ENCODE measurements at regions not wholly inside any gene's neighbourhood (a gene's known extent, or its start where the extent isn't known, plus 50 kb on each side); places are given as distances from the start of the nearest gene placed in this dataset.

DNA sequence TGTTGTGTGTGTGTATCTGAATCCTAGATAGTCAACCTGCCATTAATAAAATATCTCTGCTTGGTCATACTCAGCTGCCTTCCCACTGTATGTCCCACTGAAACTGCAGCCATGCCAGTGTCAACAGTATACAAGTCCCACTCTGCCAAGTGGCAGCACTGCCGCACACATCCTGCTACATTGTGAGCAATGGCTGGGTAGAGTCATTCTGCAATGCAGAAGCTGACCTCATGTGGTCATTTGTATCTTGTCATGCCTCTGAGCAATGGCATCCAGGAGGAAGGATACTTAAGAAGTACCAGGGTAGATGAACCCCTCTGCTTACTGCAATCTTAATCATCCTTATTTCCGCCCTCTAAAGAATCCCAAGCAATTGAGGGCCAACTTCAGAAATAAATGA is 302.2 kb upstream of the DDX18 start:
- no peak for DNase-seq (ENCODE audit: low read depth, low spot score)

DNA sequence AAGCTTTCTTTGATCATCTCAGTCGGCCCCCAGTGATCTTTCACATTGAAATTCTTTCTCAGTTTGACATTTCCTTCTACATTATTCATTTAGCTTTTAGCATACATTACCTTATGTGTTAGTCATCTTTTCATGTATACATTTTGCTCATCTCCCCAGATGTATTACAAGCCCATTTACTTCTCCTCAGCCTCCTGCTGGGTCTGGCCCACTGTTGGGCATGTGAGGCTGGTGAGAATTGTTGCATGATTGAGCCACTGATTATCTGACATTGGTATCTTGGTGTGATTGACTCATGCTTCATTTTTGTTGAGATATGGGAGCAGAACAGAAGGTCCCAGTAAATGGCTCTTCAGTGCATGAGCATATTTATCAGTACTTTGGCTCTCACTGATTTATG is 300.1 kb upstream of the DDX18 start:
- no peak for DNase-seq (ENCODE audit: low read depth, low spot score)

DNA sequence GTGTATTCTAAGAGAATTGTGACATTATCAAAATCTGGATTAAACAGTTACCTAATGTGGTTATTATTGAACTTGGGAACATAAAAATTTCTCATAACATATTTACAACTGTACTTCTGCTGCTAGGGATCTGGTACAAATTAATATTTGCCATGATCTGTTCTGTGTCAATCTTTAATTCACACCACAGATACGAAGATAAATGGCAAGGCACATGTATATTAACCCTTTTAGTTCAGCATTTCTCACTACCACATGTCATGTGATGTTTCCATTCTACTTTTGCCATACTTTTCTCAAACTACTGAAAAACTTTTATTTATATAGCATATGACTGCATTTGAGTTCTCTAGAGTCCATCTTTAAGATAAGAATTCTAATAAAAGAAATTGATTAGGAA is 295.3 kb upstream of the DDX18 start:
- no peak for DNase-seq (ENCODE audit: low read depth, low spot score)

DNA sequence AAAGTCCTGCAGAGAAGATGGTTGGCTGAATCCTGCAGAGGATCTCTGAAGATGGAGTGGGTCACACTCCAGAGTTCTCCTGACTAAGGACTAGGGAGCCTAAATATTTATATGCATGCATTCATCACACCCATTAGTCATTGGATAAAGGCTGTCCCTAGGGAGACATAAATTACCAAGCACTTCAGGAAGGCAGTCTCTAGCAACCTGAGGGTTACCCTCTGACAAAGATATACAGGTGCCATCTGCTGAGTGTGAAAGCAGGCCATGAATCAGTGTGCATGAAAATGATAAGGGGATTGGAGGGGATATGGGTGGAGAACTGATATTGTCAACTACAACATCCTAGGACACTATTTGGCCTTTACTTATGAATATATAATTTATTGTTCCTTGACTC is 294.8 kb upstream of the DDX18 start:
- no peak for DNase-seq (ENCODE audit: low read depth, low spot score)

DNA sequence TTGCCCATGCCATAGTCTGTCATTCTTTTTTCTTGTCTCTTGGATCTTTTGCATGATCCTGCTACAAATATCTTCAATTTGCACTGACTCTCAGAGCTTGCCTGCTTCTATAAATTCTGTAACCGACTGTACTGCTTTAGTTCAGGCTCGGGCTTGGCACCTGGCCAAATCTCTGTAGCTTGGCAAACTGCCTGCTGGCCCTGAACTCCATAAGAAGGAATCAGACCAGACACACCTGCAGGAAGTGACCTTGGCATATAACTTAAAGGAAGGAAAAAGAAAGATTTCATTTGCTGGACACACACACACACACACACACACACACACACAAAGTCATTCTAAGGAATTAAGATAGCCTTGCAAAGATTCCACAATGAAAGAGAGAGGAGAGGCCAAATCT is 291.2 kb upstream of the DDX18 start:
- no peak for DNase-seq (ENCODE audit: low read depth, low spot score)

DNA sequence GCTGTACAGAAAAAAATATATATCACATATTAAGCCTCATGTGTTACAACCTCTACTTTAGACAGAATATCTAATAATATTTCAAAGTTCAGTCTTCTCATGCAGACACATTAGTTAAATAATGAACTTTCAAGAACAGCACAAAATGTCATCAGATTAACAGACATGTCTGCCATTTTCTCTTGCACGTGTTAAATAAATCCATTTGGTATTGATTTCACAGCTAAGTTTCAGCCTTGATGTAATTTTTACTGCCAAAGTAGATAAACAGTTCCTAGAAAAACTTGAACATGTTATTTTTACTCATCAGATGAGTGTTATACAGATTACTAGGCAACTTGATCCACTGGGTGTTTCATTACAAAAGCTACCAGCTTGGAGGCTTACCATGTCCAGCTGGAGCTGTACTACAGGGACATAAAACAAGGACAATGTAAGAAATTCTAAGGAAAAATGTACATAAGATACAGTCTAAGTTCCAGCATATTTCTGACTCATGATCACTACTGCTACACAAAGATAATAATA is 290.7 kb upstream of the DDX18 start:
- DNase-seq (ENCODE audit: low read depth, low spot score), result no peak

DNA sequence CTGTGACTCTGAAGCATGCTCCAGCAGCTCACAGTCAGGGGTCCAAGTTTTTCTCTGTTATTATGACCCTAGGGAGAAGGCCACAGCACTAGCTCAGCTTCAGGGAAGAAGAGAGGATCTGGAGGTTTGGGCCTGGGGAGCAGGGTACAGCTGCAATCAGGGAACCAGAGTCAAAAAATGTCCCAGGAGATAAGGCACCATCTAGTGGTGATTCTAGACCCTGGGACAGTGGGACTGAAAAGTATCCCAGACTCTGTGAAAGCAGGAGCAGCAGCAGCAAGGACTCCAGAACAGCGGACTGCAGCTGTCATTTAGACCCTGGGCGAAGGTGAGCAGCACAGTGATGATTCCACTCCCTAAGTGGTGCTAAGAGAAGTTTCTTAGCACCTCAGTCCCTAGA is 278.4 kb upstream of the DDX18 start:
- peak; percentile 53 for DNase-seq (ENCODE audit: low read depth, low spot score)

DNA sequence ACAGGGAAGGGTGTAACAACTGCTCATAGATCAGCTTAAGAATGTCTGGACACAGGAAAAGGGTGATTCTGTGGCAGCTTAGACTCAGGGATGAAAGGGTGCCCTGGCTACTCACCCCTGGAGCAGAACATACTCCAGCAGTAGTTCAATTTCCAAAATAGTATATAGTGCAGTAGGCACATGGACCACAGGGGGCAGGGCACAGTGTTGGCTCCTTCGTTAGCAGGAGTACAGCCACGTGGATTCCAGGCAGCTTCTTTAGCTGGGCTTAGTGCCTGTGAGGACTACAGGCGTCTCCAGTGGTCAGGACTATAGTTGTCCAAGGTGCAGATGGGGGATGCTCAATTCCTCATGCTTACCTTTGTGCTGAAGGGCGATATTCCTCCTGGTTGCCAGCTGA is 277.5 kb upstream of the DDX18 start:
- DNase-seq (ENCODE audit: low read depth, low spot score), result no peak

DNA sequence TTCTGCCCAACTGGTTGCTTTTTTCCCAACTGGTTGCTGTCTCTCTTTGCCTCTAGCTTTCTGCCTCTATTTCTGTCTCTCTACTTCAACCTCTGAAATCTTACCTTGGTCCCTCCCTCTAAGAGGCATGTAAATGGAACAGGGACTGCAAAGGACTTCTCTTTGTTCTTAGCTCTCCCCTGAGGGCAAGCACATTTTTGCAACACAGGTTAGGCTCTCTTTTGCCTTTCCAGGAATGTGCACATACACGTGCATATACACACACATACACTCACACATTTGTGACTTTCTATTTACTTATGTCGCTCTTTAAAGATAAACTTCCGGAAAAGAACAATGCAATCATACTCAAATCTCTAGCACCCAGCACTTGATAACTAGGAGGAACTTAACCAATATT is 262.6 kb upstream of the DDX18 start:
- DNase-seq (ENCODE audit: low read depth, low spot score), result peak; percentile 65

DNA sequence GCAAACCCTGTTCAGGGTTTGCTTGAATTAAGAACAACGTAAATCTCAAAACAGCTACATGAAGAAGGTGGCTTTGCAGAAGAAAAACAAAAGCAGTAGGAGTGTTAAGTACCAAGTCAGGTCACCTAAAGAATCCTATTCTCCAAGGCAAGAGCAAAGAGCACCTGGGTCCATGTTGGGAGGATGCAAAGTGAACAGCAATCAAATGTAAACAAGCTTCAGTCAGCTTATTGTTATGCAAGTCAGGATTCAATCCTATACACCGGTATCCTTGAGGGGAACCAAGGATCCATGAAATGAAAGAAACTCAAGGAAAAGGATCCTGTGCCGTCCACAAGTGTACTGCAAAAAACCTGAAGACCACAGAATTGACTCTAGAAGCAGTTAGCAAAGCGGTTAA is 261.0 kb upstream of the DDX18 start:
- peak; percentile 41 for DNase-seq (ENCODE audit: low read depth, low spot score)

DNA sequence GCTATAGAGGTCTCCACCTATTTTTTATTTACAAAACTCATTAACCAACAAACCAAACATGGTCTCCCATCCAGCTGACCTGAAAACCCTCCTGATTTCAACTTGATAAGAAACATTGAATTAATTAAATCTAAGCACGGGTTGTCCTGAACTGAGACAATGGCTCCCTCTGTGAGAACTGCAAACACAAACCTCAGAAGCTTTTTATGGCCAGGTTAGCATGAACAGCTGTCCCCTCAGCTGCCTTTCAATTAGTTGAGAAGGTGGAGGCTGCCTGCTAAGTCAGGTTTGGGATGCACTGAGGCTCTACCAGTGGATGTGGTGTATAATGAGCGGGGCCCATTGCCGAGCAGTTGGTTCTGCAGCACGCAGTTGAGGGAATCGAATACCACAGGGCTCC is 258.5 kb upstream of the DDX18 start:
- DNase-seq (ENCODE audit: low read depth, low spot score), result no peak

DNA sequence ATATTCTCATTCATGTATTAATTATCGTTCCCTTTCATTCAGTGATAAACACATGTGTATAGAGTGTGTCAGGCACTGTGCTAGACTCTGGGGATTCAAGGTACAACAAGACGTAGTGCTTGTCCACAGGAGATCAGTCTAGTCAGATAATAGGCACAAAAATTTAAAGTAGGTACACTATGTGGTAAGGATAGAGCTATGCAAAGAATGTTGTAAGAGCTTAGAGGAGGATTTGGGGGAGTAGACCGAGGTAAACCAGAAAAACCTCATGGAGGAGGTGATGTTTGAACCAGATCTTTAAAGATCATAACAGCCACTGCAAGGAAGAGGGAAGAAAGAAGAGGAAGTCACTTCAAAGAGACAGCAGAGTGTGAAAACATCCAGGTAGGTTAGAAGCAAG is 256.9 kb upstream of the DDX18 start:
- no peak for DNase-seq (ENCODE audit: low read depth, low spot score)

DNA sequence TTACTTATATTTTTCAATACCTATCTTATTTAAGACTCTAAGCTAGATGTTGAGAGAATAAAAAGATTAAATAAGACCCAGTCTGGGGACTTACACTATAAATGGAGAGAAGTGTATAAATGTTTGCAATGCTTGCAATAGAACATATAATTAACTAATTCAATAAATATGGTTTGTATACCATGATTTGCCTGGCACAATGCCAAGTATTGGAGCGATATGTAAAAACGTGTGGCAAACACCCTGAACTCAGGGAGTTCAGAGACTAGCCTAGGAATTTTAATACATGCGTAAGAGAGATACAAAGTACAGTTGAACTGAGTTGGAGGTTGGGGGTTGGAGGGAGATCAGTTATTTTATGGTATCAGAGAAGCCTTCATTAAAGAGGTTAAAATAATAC is 251.8 kb upstream of the DDX18 start:
- no peak for DNase-seq (ENCODE audit: low read depth, low spot score)

DNA sequence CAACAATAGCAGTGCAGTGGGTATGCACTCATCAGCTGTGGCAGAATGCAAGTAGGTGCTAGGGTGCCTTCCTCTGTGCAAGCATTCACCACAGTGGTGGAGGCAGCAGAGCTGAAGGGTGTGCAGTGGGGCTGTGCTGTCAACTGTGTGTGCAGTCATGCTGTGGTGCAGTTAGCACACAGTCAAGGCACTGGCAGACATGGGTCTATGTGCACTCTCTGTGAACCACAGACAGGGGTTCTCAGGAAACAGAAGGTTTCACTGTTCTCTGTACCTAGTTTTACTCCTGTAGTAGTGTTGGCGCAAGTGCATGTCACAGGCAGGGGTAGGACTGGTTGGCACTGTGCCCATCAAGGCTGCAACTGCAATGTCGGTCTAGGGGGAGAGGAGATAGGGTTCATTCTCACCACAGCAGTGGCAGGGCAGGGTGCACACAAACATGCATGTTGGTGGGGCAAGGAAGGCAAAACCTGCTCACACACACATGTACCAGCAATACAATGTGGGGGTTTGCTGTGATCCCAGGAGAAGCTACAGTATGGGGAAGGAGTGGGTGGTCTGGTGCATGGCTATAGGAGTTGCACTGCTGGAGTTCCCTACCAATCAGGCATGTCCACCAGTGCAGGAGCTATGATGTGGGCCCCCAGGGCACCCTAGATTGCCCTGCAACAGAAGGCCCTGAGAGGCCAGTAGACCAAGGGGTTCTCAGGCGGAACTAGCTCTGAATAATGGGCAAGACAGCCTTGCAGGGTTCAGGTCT is 242.7 kb upstream of the DDX18 start:
- no peak for DNase-seq (ENCODE audit: low read depth, low spot score)

DNA sequence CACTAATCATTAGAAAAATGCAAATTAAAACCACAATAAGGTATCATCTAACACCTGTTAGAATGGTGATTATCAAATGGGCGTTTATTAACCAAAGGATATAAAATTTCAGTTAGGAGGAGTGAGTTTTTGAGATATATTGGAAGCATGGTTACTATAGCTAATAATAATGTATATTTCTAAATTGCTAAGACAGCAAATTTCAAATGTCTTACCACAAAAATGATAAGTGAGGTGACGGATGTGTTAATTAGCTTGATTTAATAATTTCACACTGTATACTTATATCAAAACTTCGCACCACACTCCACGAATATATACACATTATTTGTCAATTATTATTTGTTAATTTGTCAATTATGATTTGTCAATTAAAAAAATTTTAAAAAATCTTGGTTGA is 227.2 kb upstream of the DDX18 start:
- no peak for DNase-seq (ENCODE audit: low read depth, low spot score)

DNA sequence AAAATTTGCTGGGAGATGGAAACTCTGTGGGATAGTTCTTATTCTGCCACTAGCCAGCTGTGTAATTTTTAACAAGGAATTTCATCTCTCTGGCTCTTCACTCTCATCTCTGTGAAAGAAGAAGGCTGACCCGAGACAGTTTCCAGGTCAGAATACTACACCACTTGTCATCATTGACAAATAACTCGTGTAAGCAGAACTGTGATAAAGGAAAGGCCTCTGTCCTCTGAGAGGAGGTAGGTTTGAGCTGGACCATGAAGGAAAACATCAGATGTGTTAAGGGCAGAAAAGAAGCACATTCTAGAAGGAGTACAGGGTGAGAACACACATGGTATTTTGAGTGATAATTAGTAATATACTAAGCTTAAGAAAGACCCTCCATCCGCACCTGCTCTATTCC is 211.4 kb upstream of the DDX18 start:
- no peak for DNase-seq (ENCODE audit: low read depth, low spot score)

DNA sequence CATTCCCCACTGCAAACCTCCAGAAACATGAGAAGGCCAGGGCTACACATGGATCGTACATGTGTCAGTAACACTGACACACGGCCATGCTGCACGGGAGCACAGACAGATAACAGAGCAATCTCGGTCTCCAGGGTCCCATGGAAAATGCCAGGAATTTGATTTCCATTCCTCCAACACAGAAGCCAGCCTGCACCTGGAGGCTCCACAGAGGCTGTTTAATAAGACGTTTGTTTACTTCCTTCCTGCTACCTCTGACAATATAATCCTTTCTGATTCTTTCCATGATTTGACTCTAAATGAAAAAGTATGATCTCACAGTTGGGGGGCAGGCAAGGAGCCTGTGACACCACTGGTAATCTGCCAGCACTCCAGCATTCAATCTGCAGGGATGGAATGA is 210.9 kb upstream of the DDX18 start:
- no peak for DNase-seq (ENCODE audit: low read depth, low spot score)

DNA sequence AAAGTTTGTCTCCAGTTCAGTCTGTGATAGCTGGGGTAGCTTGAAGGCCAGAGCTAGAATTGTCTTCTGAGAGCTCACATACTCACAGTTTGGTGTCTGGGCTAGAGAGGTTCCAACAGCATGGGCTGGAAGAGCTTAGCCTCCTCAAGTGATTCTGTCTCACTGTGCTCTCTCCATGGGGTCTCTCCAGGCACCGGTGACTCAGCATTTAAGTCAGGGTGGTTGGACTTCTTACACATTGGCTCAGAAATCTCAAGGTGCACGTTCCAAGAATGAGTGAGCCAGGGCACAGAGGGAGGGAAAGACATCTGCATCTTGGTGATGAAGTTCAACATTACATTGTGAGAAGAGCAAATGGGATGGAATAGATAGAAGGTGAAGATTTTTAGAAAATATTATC is 207.3 kb upstream of the DDX18 start:
- DNase-seq (ENCODE audit: low read depth, low spot score), result no peak

DNA sequence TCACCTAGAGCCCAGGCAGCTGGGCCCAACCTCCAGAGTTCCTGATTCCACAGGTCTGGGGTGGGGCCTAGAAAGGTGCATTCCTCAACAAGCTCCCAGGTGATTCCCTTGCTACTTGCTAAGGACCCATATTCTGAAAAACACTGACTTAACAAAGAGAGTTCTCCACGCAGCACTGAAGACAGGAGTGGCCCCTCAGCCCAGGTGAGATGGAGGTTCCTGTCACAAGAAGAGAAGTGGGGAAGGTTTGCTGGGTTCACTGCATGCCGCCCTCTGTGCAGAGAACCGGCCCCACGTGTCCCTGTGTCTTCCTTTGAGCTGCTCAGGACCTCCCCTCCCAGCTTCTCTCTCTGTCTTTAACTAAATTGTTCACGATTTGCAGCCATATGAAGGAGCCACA is 201.4 kb upstream of the DDX18 start:
- DNase-seq (ENCODE audit: low read depth, low spot score), result no peak

DNA sequence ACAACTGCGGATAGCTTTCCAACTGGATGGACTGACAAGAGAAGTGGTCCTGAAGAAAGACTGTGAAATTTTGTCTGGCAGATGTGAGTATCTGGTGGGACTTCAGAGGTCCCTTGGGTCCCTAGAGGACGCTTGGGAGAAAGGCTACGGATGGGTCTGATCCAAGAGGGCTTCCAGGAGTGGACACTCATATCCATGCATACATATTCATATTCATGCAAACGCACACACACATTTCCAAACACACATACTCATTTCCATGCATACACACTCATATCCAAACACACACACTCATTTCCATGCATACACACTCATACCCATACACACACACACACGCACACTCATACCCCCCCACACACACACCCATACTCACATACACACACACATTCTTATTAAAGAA is 200.2 kb upstream of the DDX18 start:
- DNase-seq (ENCODE audit: low read depth, low spot score), result no peak

DNA sequence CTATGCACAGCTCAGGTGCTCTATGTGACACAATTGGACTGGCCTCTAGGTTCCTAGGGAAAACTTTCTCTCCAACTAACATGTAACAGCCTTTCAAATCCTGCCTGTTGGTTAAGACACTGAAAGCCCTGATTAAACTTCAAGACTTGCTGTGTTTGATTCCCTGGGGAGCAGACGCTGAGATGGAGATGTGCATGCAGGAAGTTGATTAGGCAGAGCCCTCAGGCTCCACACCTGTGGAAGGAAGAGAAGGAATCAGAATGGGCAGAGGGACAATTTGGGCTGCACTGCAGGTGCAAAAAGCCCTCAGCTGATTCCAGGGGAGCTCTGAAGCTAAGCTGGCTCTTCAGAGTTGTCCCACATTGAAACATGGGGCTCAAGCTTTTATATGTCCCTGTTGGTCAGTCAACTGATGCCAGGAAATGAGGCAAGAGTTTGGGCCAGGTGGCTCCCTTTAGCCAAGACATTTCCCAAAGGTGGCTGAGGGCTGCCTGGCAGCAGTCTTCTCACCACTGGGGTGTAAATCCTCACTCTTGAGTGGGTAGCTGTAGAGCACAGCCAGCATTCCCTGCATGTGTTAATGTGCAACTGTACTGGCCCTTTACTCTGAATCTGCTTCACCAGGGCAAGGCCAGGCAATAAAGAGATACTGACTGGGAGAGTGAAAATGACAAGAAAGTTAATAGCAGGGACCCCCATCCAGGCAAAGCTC is 199.5 kb upstream of the DDX18 start:
- peak; percentile 18 for DNase-seq (ENCODE audit: low read depth, low spot score)

DNA sequence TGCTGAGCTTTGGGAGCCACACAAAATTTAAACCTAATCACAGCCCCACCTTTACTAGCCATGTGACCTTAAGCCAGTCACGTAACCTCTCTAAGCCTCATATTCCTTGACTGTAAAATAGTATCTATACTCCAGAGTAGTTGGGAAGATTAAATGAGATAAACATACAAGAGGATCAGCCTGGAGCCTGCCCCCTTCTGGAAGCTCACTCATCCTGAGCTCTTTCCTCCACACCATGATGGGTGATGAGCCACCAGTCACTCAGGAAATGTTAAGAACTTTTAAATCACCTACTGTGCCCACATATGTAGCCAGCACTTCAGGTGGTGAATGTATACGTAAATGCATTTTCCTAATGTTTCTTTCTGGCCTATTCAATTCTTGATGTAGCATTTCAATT is 195.9 kb upstream of the DDX18 start:
- no peak for DNase-seq (ENCODE audit: low read depth, low spot score)

DNA sequence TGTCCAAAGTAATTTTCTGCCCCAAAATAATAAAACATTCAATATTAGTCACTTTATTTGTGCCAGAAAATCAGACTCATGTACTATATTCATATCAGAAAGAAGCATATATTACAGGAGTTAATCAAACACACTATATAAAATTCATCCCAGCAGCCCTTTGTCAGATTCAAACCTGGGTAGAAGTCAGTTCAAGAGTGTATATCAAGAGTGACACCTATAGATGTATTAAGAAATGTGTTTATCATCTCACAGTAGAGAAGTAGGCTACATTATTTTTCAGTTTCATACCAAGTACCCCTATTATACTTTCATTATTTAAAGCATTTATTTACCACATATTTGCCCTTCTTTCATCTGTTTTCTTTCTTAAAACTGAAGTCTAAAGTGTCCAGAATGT is 193.2 kb upstream of the DDX18 start:
- DNase-seq (ENCODE audit: low read depth, low spot score), result no peak
